IPS-18c (cell line): ENCODE measurements at regions not wholly inside any gene's neighbourhood (a gene's known extent, or its start where the extent isn't known, plus 50 kb on each side); places are given as distances from the start of the nearest gene placed in this dataset.

Source experiments
- H3K4me3 ChIP-seq: 2 replicates; pipeline ENCODE4 v1.7.0; 2013; ENCODE audit warnings: low read depth, mild to moderate bottlenecking, low read length, moderate library complexity; ENCODE audit not compliant: insufficient read depth
- H3K9me3 ChIP-seq: one replicate; pipeline ENCODE4 v1.6.1; 2013; ENCODE audit warnings: mild to moderate bottlenecking, low read length, moderate library complexity; ENCODE audit not compliant: control insufficient read depth, insufficient read depth

GRCh38 chr3:5388091-5388490, 200.6 kb downstream of the EDEM1 start:
- H3K9me3 ChIP-seq: no peaks in the 10 kb centered on the region
- H3K4me3 ChIP-seq: no peak overlapping the region

DNA sequence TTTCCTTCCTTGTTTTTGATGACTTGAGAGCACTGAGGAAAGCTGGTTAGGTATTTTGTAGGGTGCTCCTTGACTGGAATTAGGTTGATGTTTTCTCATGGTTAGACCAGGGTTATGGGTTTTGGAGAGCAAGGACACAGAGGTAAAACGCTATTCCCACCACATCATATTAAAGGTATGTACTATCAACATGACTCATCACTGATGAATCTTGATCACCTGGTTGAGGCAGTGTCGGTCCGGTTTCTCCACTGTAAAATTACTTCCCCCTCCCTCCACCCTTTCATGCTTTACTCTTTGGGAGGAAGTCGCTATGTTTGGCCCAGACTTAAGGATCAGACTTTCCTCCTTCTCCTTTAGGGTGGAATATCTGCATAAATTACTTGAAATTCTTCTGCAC, 201.6 kb downstream of the EDEM1 start:
- no peak overlapping the region for H3K4me3 ChIP-seq
- no peaks in the 10 kb centered on the region for H3K9me3 ChIP-seq

GRCh38 chr3:5390221-5390620, 202.7 kb downstream of the EDEM1 start:
- no peak overlapping the region for H3K4me3 ChIP-seq
- no peaks in the 10 kb centered on the region for H3K9me3 ChIP-seq

GRCh38 chr3:5390936-5391625, 203.6 kb downstream of the EDEM1 start:
- Histone ChIP-seq H3K4me3 (no peak overlapping the region), H3K9me3 (no peaks in the 10 kb centered on the region)

GRCh38 chr3:5401002-5401401, 213.5 kb downstream of the EDEM1 start:
- H3K4me3 ChIP-seq: no peak overlapping the region
- no peaks in the 10 kb centered on the region for H3K9me3 ChIP-seq

GRCh38 chr3:5404718-5405117, 217.2 kb downstream of the EDEM1 start:
- Histone ChIP-seq H3K9me3 (no peaks in the 10 kb centered on the region), H3K4me3 (no peak overlapping the region)

GRCh38 chr3:5411786-5412185, 224.3 kb downstream of the EDEM1 start:
- no peak overlapping the region for H3K4me3 ChIP-seq
- peaks cover 4% of the 10 kb centered on the region for H3K9me3 ChIP-seq

- Histone ChIP-seq H3K9me3 (no peaks in the 10 kb centered on the region), H3K4me3 (no peak overlapping the region)
Observed at GRCh38 chr3:5423076-5423475, 235.6 kb downstream of the EDEM1 start.

GRCh38 chr3:5423523-5423922, 236.0 kb downstream of the EDEM1 start:
- Histone ChIP-seq H3K4me3 (no peak overlapping the region), H3K9me3 (no peaks in the 10 kb centered on the region)

- Histone ChIP-seq H3K9me3 (no peaks in the 10 kb centered on the region), H3K4me3 (no peak overlapping the region)
Observed at GRCh38 chr3:5425371-5425770, 237.9 kb downstream of the EDEM1 start.

DNA sequence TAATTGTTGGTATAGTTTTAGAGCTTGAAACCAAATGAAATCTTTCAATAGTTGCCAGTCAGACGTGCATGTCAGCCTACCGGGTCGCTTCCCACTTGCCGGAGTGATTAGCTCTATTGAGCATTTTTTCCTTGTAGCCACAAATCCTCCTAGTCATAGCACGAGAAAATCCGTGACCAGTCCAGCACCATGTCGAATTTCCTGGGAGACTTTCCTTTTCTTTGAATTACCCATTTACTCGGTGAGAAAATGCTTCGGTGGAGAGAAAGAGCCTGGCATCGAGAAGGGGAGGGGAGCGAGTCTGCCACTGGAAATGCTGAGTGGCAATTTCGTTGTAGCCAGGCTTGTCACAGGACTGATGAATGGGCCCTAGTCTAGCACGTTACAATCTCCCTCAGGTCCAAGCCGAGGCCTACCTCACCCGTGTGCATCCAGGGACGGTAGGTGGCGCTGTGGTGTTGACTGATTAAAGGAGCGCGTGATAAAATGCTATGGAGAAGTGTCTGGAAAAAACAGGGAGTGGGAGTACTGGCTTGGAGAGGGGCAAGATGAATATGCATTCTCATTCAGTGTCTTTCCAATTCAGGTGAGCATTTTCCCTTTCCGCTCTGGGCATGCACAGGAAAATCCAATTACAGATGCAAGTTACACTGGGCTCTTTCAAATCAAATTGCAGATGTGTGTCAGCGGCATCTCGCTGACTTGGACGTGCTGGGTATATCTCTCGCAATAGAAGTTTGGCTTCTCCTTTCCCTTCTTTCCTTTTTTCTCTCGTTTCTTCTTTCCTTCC, 238.8 kb downstream of the EDEM1 start:
- H3K9me3 ChIP-seq: no peaks in the 10 kb centered on the region
- no peak overlapping the region for H3K4me3 ChIP-seq

GRCh38 chr3:5427021-5427420, 239.5 kb downstream of the EDEM1 start:
- Histone ChIP-seq H3K4me3 (no peak overlapping the region), H3K9me3 (no peaks in the 10 kb centered on the region)

DNA sequence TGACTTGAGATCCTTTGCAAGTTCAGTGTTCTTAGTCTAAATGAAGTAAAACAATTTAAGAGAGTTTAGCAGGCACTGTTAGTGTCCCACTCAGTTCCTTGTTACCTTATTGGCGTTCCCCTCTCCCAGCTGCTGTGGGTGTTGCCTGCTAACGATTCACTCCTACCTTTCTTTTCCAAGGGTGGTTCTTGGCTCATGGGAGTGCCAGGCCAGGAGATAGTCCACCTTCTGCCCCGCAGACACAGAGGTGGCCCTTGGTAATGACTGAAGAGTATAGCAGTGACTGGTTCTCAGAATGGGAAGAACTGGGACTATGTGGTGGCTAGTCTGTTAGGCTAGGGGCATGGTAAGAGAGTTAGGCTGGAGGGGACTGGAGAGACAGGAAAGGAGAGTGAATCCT, 240.4 kb downstream of the EDEM1 start:
- Histone ChIP-seq H3K4me3 (no peak overlapping the region), H3K9me3 (no peaks in the 10 kb centered on the region)

- Histone ChIP-seq H3K9me3 (no peaks in the 10 kb centered on the region), H3K4me3 (no peak overlapping the region)
Observed at GRCh38 chr3:5428607-5429516, 241.4 kb downstream of the EDEM1 start.

- Histone ChIP-seq H3K9me3 (no peaks in the 10 kb centered on the region), H3K4me3 (no peak overlapping the region)
Observed at GRCh38 chr3:5429517-5429890, 242.0 kb downstream of the EDEM1 start.

DNA sequence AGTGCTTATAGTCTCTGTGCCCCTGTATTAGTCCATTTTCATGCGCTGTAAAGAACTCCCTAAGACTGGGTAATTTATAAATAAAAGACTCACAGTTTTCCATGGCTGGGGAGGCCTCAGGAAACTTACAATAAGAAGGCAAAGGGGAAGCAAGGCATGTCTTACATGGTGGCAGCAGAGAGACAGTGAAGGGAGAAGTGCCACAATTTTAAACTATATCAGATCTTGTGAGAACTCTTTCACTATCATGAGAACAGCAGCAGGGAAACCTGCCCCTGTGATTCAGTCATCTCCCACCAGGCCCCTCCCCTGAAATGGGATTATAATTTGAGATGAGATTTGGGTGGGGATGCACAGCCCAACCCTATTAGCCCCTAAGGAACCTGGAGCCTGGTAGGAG, 243.2 kb downstream of the EDEM1 start:
- Histone ChIP-seq H3K4me3 (no peak overlapping the region), H3K9me3 (no peaks in the 10 kb centered on the region)

DNA sequence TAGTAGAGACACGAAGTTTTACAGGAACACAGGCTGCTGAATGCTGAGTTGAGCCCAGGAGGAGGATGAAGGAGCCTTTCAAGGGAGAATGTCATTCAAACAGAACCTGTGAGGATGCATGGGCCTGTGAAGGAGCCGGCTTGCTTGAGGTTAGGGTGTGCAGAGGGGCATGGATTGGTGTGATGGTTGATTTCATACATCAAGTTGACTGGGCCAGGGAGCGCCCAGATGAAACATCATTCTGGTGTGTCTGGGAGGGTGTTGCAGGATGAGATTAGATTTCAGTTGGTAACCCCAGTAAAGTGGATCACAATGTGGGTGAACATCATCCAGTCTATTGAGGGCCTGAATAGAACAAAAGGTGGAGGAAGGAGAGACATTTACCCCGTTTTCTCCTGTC, 243.6 kb downstream of the EDEM1 start:
- H3K4me3 ChIP-seq: no peak overlapping the region

More for the DNA sequence above, 243.6 kb downstream of the EDEM1 start:
- H3K9me3 ChIP-seq: no peaks in the 10 kb centered on the region
